T-helper 1 cell treated with Interleukin-12 subunit alpha and Interleukin-12 subunit beta and Interleukin-4 antibody, amounts not matched to agents 30 μg/mL and 1 μg/mL, for 36 hours (primary cell): ENCODE measurements at regions not wholly inside any gene's neighbourhood (a gene's known extent, or its start where the extent isn't known, plus 50 kb on each side); places are given as distances from the start of the nearest gene placed in this dataset.

Source experiments
- H3K27ac Mint-ChIP-seq: one replicate; pipeline ENCODE4 v1.8.0; 2021; ENCODE audit warnings: mild to moderate bottlenecking, mixed read lengths
- H3K27me3 Mint-ChIP-seq: one replicate; pipeline ENCODE4 v1.8.0; 2021; ENCODE audit warnings: low read depth, mixed read lengths
- H3K36me3 Mint-ChIP-seq: one replicate; pipeline ENCODE4 v1.8.0; 2021; ENCODE audit warnings: low read depth, mixed read lengths
- H3K4me1 Mint-ChIP-seq: one replicate; pipeline ENCODE4 v1.8.0; 2021; ENCODE audit warnings: low read depth, mixed read lengths
- H3K4me3 Mint-ChIP-seq: one replicate; pipeline ENCODE4 v1.8.0; 2021; ENCODE audit warnings: mild to moderate bottlenecking, moderate library complexity, mixed read lengths
- H3K9me3 Mint-ChIP-seq: one replicate; pipeline ENCODE4 v1.8.0; 2021; ENCODE audit warnings: mixed read lengths

GRCh38 chr9:106707738-106708474, 155.1 kb upstream of the ZNF462 start:
- H3K4me3 Mint-ChIP-seq, result no peak overlapping the region
- no peak overlapping the region for H3K27ac Mint-ChIP-seq
- H3K36me3 Mint-ChIP-seq, result no peaks in the 10 kb centered on the region
- H3K4me1 Mint-ChIP-seq, result no peaks in the 10 kb centered on the region
- peaks cover 11% of the 10 kb centered on the region for H3K9me3 Mint-ChIP-seq
- no peaks in the 10 kb centered on the region for H3K27me3 Mint-ChIP-seq

DNA sequence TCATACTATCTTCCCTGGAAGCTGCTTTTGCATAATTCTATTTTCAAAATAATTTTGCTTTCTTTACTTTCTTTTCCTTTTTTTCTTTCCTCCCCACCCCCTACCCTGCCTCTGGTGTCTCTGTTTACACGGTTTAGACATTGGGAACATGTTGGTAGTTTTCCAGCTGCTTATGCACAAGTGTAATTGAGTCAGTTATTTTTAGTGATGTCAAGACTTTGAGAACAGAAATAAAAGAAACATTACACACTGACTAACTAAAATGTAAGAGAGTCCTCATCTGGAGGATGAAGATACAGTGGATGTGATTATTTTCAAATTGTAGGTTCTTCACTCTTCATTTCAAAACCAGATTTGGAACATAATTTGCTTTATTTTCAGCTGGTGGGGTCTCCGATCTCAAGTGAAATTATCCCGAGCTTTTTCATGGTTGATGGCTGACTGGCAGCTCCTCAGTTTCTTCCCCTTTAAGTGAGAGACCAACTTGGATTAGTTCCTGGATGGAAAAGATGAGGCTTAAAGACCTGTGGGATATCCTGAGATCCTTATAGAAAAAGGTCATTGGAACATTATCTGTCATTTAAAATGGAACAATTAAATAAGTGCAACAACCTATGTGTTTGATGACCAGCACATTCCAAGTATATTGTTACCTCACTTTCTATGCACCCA, 154.4 kb upstream of the ZNF462 start:
- H3K9me3 Mint-ChIP-seq, result peaks cover 10% of the 10 kb centered on the region
- H3K4me1 Mint-ChIP-seq, result no peaks in the 10 kb centered on the region
- H3K4me3 Mint-ChIP-seq, result no peak overlapping the region
- no peaks in the 10 kb centered on the region for H3K27me3 Mint-ChIP-seq
- no peaks in the 10 kb centered on the region for H3K36me3 Mint-ChIP-seq
- H3K27ac Mint-ChIP-seq, result no peak overlapping the region

DNA sequence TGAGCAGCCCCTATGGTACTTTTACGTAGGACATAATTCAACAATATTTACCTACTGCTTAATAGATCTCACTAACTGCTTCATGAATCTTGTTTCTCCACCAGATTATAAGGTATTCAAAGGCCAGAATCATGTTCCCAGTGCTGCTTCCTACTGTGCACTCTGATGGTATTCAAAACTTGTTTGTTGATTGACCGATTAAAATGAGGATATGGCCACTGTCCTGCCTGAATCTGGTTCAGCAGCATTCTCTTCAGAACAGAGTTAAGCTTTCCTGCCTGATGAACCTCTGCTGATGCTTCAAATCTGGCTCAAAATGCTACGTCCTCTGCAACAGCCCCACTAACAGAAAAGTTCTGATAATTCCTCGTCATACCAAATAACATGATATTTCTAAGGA, 150.7 kb upstream of the ZNF462 start:
- Mint-ChIP-seq H3K9me3 (no peaks in the 10 kb centered on the region), H3K27me3 (no peaks in the 10 kb centered on the region), H3K36me3 (no peaks in the 10 kb centered on the region), H3K4me1 (no peaks in the 10 kb centered on the region), H3K27ac (no peak overlapping the region), H3K4me3 (no peak overlapping the region)

GRCh38 chr9:106713206-106713605, 149.8 kb upstream of the ZNF462 start:
- no peak overlapping the region for H3K27ac Mint-ChIP-seq
- no peak overlapping the region for H3K4me3 Mint-ChIP-seq
- no peaks in the 10 kb centered on the region for H3K9me3 Mint-ChIP-seq
- H3K27me3 Mint-ChIP-seq, result no peaks in the 10 kb centered on the region
- H3K36me3 Mint-ChIP-seq, result no peaks in the 10 kb centered on the region
- H3K4me1 Mint-ChIP-seq, result no peaks in the 10 kb centered on the region

DNA sequence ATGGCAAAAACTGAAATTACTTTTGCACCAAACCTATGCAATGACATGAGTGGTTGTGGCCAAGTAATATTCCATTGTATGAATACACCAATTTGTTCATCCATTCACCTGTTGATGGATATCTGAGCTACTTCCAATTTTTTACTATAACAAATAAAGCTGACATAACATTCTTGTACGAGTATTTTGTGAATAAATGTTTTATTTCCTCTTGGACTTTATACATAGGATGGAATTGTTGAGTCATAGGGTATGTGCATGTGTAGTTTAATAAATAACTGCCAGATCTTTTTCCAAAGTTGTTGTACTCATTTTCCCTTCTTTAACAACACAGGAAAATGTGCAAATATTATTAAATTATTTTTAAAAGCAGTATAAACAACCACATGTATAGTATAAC, 146.1 kb upstream of the ZNF462 start:
- Mint-ChIP-seq H3K27ac (no peak overlapping the region), H3K9me3 (no peaks in the 10 kb centered on the region), H3K4me1 (no peaks in the 10 kb centered on the region), H3K27me3 (no peaks in the 10 kb centered on the region), H3K4me3 (no peak overlapping the region), H3K36me3 (no peaks in the 10 kb centered on the region)

GRCh38 chr9:106717686-106718085, 145.3 kb upstream of the ZNF462 start:
- Mint-ChIP-seq H3K4me1 (no peaks in the 10 kb centered on the region), H3K27ac (no peak overlapping the region)

DNA sequence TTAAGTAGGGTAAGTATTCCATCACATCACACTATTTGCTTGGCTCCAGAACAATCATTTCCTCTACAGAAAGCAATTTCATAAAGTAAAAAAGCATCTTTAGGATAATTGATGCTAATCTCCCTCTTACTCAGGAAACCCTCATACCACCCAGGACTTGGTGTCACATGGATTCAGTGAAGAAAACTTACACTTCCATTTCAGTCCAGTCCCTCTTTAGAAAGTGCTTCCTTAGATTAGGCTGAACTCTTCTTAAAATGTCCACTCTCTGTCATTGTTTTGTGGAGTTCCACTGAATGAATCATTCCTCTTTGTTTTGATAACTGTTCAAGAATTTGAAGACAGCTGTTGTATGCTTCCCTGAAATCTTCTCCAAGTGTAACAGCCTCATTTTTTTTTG, 144.0 kb upstream of the ZNF462 start:
- Mint-ChIP-seq H3K4me3 (no peak overlapping the region), H3K27me3 (no peaks in the 10 kb centered on the region), H3K4me1 (no peaks in the 10 kb centered on the region), H3K36me3 (no peaks in the 10 kb centered on the region), H3K27ac (no peak overlapping the region), H3K9me3 (no peaks in the 10 kb centered on the region)

More at GRCh38 chr9:106717686-106718085, 145.3 kb upstream of the ZNF462 start:
- no peaks in the 10 kb centered on the region for H3K36me3 Mint-ChIP-seq
- no peak overlapping the region for H3K4me3 Mint-ChIP-seq
- H3K27me3 Mint-ChIP-seq, result no peaks in the 10 kb centered on the region
- H3K9me3 Mint-ChIP-seq, result no peaks in the 10 kb centered on the region

- Mint-ChIP-seq H3K9me3 (no peaks in the 10 kb centered on the region), H3K27ac (no peak overlapping the region), H3K4me3 (no peak overlapping the region), H3K27me3 (no peaks in the 10 kb centered on the region), H3K4me1 (no peaks in the 10 kb centered on the region), H3K36me3 (no peaks in the 10 kb centered on the region)
These were observed 140.8 kb upstream of the ZNF462 start for GRCh38 chr9:106722051-106722753.

GRCh38 chr9:106723926-106724325, 139.0 kb upstream of the ZNF462 start:
- Mint-ChIP-seq H3K36me3 (no peaks in the 10 kb centered on the region), H3K9me3 (no peaks in the 10 kb centered on the region), H3K27ac (no peak overlapping the region), H3K27me3 (no peaks in the 10 kb centered on the region), H3K4me1 (no peaks in the 10 kb centered on the region), H3K4me3 (no peak overlapping the region)

- no peak overlapping the region for H3K4me3 Mint-ChIP-seq
- no peaks in the 10 kb centered on the region for H3K9me3 Mint-ChIP-seq
- no peak overlapping the region for H3K27ac Mint-ChIP-seq
- no peaks in the 10 kb centered on the region for H3K27me3 Mint-ChIP-seq
- H3K36me3 Mint-ChIP-seq, result no peaks in the 10 kb centered on the region
- H3K4me1 Mint-ChIP-seq, result no peaks in the 10 kb centered on the region
These were observed 138.4 kb upstream of the ZNF462 start for GRCh38 chr9:106724566-106724965.

GRCh38 chr9:106726070-106726815, 136.7 kb upstream of the ZNF462 start:
- Mint-ChIP-seq H3K4me3 (no peak overlapping the region), H3K9me3 (no peaks in the 10 kb centered on the region), H3K36me3 (no peaks in the 10 kb centered on the region), H3K4me1 (no peaks in the 10 kb centered on the region), H3K27me3 (no peaks in the 10 kb centered on the region), H3K27ac (no peak overlapping the region)

- Mint-ChIP-seq H3K36me3 (no peaks in the 10 kb centered on the region), H3K4me3 (no peak overlapping the region), H3K9me3 (no peaks in the 10 kb centered on the region), H3K27me3 (no peaks in the 10 kb centered on the region), H3K4me1 (no peaks in the 10 kb centered on the region), H3K27ac (no peak overlapping the region)
These were observed 135.0 kb upstream of the ZNF462 start for GRCh38 chr9:106727969-106728368.

DNA sequence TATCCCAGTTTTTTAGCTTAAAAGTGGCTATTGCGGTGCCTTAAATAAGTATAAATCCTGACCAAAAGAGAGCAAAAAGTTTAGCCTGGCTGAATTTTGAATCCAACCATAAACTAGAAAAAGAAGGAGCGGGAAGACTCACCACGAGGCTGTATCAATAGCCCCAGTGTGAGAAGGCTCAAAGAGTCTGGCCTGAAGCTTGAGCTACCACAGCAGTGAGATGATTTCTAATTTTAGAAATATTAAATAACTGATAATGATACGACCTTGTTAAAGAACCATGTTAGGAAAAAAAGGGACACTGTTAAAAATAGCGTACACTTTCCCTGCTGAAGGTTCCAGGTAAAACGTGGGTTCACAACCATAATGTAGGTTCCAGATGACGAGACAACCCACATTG, 134.1 kb upstream of the ZNF462 start:
- Mint-ChIP-seq H3K9me3 (no peaks in the 10 kb centered on the region), H3K4me3 (no peak overlapping the region), H3K27me3 (no peaks in the 10 kb centered on the region), H3K27ac (no peak overlapping the region), H3K36me3 (no peaks in the 10 kb centered on the region), H3K4me1 (no peaks in the 10 kb centered on the region)

DNA sequence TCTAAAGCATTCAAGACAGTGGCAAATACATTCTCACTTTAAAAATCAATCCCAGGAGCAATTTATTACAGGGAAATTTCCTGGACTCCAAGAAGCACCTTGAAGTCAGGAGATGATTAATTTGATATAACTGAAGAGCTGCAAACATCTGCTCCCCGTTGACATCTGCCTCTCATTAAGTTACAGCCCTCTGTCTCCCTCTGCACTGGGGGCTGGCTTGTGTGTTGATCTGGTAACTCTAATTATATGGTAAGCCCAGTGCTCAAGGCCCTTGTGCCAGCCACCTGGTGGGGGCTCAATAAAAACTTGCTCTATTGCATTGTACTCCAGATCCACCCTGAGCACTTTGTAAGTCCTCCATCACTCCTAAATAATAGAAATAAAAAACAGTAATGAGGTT, 131.1 kb upstream of the ZNF462 start:
- no peaks in the 10 kb centered on the region for H3K9me3 Mint-ChIP-seq
- H3K27me3 Mint-ChIP-seq, result no peaks in the 10 kb centered on the region
- H3K36me3 Mint-ChIP-seq, result no peaks in the 10 kb centered on the region
- no peak overlapping the region for H3K4me3 Mint-ChIP-seq
- no peak overlapping the region for H3K27ac Mint-ChIP-seq
- H3K4me1 Mint-ChIP-seq, result no peaks in the 10 kb centered on the region
